GM12892 (cell line): ENCODE measurements at regions not wholly inside any gene's neighbourhood (a gene's known extent, or its start where the extent isn't known, plus 50 kb on each side); places are given as distances from the start of the nearest gene placed in this dataset.

Source experiments
- POLR2A ChIP-seq: IDR thresholded peaks from 2 replicates; pipeline ENCODE4 v1.6.1; 2011; ENCODE audit warnings: low read depth, low read length, control low read depth
- POLR2AphosphoS5 ChIP-seq: IDR thresholded peaks from 2 replicates; pipeline ENCODE4 v1.6.1; 2011; ENCODE audit warnings: low read depth, low read length, control low read depth

DNA sequence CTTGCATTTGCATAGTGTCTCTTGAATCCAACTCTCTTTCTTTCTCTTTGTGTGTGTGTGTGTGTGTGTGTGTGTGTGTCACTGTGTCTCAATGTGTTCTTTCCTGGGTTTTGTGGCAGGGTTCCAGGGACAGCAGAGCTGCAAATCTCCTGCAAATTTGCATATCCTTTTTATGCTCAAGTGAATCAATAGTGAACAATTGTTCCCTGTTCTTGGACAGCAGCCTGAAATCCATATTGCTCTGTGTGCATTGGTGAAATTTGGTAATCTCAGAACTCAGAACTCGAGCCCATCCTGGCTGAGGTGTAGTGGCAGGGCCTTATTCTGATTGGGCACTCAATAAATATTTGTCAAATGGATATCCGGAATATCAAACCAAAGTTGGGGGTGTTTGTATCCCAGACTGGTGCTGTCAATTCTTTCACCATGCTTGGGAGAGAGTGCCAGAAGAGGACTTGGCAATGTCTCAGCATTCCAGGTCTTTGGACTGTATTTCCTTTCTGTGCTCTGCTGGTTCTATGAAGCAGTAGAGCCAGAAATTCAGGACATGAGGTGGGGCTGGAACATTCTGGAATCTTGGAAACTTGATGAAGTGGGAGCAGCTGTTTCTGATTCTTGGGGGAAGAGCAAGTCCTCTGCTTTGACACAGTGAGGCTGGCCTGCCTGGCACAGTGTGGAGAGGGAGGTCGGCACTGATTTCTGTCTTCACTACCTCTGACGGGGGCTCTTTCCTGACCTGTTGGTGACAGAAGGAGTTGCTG is 380.6 kb upstream of the C2CD4B start:
- TF ChIP-seq POLR2A (no peak), POLR2AphosphoS5 (no peak)
